PC-9 (cell line): ENCODE measurements at regions not wholly inside any gene's neighbourhood (a gene's known extent, or its start where the extent isn't known, plus 50 kb on each side); places are given as distances from the start of the nearest gene placed in this dataset.

ENCODE experiments used
- BruUV-seq: library from RNA; stranded (reverse); fragments of 400-500 nt; replicated peaks from 2 replicates; lab custom pipeline; 2021; lab: Mats Ljungman, UMichigan
- CTCF ChIA-PET: fragments of 300-600 bp; sonication (Branson Sonifier 250); formaldehyde crosslinking; loops from one replicate; lab custom pipeline; 2022; ENCODE audit warnings: antibody characterized with exemption; lab: Charles Lee
- POLR2A ChIA-PET: fragments of 300-600 bp; sonication (Branson Sonifier 250); formaldehyde crosslinking; loops from one replicate; lab custom pipeline; 2022; ENCODE audit warnings: antibody characterized with exemption; ENCODE audit not compliant: unreplicated experiment; lab: Charles Lee
- DNase-seq, 2 experiments: peaks; one replicate each; pipeline versions ENCODE4 v3.0.0 to v3.0.0-alpha.2; 2015 to 2022; ENCODE audit warnings: mixed read lengths in 1 of 2
- H2AFZ ChIP-seq: fragments of 200-600 bp; sonication (generic); 2 replicates; pipeline ENCODE4 v1.8.1; 2017; ENCODE audit warnings: antibody characterized with exemption
- H3F3A ChIP-seq: fragments of 200-600 bp; sonication (generic); 2 replicates; pipeline ENCODE4 v1.8.1; 2017; ENCODE audit warnings: antibody characterized with exemption, mild to moderate bottlenecking, low read depth; ENCODE audit not compliant: insufficient read depth
- H3K27ac ChIP-seq: fragments of 200-600 bp; sonication (generic); 2 replicates; pipeline ENCODE4 v1.6.1; 2016; ENCODE audit warnings: mixed run types
- H3K27me3 ChIP-seq: fragments of 200-600 bp; sonication (generic); 2 replicates; pipeline ENCODE4 v1.6.1; 2016; ENCODE audit warnings: low read depth, mixed run types; ENCODE audit not compliant: insufficient read depth
- H3K36me3 ChIP-seq: fragments of 200-600 bp; sonication (generic); 2 replicates; pipeline ENCODE4 v1.6.1; 2016; ENCODE audit warnings: low read depth, mixed run types
- H3K4me1 ChIP-seq: fragments of 200-600 bp; sonication (generic); replicated peaks from 2 replicates; pipeline ENCODE4 v1.6.1; 2016; ENCODE audit warnings: mixed run types; ENCODE audit not compliant: insufficient read depth
- H3K4me2 ChIP-seq: fragments of 200-600 bp; sonication (generic); 2 replicates; pipeline ENCODE4 v1.6.1; 2017; ENCODE audit warnings: mixed run types
- H3K4me3 ChIP-seq: fragments of 200-600 bp; sonication (generic); 2 replicates; pipeline ENCODE4 v1.6.1; 2016; ENCODE audit warnings: mixed run types
- H3K79me2 ChIP-seq: fragments of 200-600 bp; sonication (generic); 2 replicates; pipeline ENCODE4 v1.6.1; 2017; ENCODE audit warnings: low read depth, mixed run types
- H3K9me2 ChIP-seq: fragments of 200-600 bp; sonication (generic); 2 replicates; pipeline ENCODE4 v1.8.1; 2017; ENCODE audit warnings: mild to moderate bottlenecking; ENCODE audit not compliant: insufficient read depth
- H3K9me3 ChIP-seq: fragments of 200-600 bp; sonication (generic); 2 replicates; pipeline ENCODE4 v1.8.1; 2016; ENCODE audit warnings: low read depth; ENCODE audit not compliant: insufficient read depth
- H4K20me1 ChIP-seq: fragments of 200-600 bp; sonication (generic); 2 replicates; pipeline ENCODE4 v1.8.1; 2017; ENCODE audit not compliant: insufficient read depth
- EZH2 ChIP-seq: fragments of 200-600 bp; sonication (generic); IDR thresholded peaks from 2 replicates; pipeline ENCODE4 v1.8.0; 2017; ENCODE audit warnings: antibody characterized with exemption, low read depth
- intact Hi-C: fragments of 100-400 bp; cut with micrococcal nuclease; formaldehyde crosslinking; loops from one replicate; pipeline ENCODE4 v1.10.0; 2022; ENCODE audit not compliant: unreplicated experiment
- TF ChIP-seq, protein P1 (sequence below): fragments of 200-600 bp; sonication (generic); conservative IDR thresholded peaks from 2 replicates; pipeline ENCODE4 v1.6.1; 2017; ENCODE audit warnings: mixed run types, antibody characterized with exemption, mild to moderate bottlenecking, moderate library complexity

GRCh38 chr9:21561502-21561901 lies 79.4 kb upstream of the IFNE start:
- H2AFZ ChIP-seq = no peak overlapping the region
- H3K4me3 ChIP-seq = no peak overlapping the region
- no peaks in the 10 kb centered on the region for H3K9me2 ChIP-seq
- H3F3A ChIP-seq = peaks cover 7% of the 10 kb centered on the region; the same call in 1 of the 2 replicates
- no peaks in the 10 kb centered on the region for H3K9me3 ChIP-seq
- peaks cover 9% of the 10 kb centered on the region; the same call in 1 of the 2 replicates for H3K4me1 ChIP-seq
- H3K79me2 ChIP-seq = peaks cover 30% of the 10 kb centered on the region
- H3K27me3 ChIP-seq = no peaks in the 10 kb centered on the region
- H4K20me1 ChIP-seq = peaks cover 4% of the 10 kb centered on the region; the same call in 1 of the 2 replicates
- CTCF ChIA-PET = interaction anchor here (0.6 kb wide), 1 partner anchor 128 kb away, joined by 5 read pairs; no protein-coding TSS in a partner anchor
- intact Hi-C loops = no loop called here
- H3K36me3 ChIP-seq = no peaks in the 10 kb centered on the region
- TF ChIP-seq, protein P1, sequence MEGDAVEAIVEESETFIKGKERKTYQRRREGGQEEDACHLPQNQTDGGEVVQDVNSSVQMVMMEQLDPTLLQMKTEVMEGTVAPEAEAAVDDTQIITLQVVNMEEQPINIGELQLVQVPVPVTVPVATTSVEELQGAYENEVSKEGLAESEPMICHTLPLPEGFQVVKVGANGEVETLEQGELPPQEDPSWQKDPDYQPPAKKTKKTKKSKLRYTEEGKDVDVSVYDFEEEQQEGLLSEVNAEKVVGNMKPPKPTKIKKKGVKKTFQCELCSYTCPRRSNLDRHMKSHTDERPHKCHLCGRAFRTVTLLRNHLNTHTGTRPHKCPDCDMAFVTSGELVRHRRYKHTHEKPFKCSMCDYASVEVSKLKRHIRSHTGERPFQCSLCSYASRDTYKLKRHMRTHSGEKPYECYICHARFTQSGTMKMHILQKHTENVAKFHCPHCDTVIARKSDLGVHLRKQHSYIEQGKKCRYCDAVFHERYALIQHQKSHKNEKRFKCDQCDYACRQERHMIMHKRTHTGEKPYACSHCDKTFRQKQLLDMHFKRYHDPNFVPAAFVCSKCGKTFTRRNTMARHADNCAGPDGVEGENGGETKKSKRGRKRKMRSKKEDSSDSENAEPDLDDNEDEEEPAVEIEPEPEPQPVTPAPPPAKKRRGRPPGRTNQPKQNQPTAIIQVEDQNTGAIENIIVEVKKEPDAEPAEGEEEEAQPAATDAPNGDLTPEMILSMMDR = no peak
- TF ChIP-seq EZH2 = no peak
- no peak overlapping the region for H3K27ac ChIP-seq
- BruUV-seq = no TSS peak
- no peak for DNase-seq
- POLR2A ChIA-PET = interaction anchor here (0.7 kb wide), 2 partner anchors 8 to 52 kb away, joined by 3 to 7 read pairs; no protein-coding TSS in a partner anchor
- no peak overlapping the region for H3K4me2 ChIP-seq

GRCh38 chr9:21564175-21564574 lies 82.1 kb upstream of the IFNE start:
- DNase-seq = no peak
- Histone ChIP-seq H3K79me2 (peaks cover 4% of the 10 kb centered on the region), H3K4me1 (peaks cover 9% of the 10 kb centered on the region; the same call in 1 of the 2 replicates), H3K36me3 (no peaks in the 10 kb centered on the region), H2AFZ (no peak overlapping the region), H3K9me2 (no peaks in the 10 kb centered on the region), H4K20me1 (no peaks in the 10 kb centered on the region), H3K27me3 (no peaks in the 10 kb centered on the region), H3K9me3 (no peaks in the 10 kb centered on the region), H3K27ac (no peak overlapping the region), H3K4me3 (no peak overlapping the region), H3F3A (peaks cover 7% of the 10 kb centered on the region; the same call in 1 of the 2 replicates), H3K4me2 (no peak overlapping the region)
- no TSS peak for BruUV-seq
- ChIA-PET POLR2A (no interaction called here), CTCF (no interaction called here)
- TF ChIP-seq, protein P1 = no peak
- TF ChIP-seq EZH2 = no peak
- intact Hi-C loops = no loop called here

DNA sequence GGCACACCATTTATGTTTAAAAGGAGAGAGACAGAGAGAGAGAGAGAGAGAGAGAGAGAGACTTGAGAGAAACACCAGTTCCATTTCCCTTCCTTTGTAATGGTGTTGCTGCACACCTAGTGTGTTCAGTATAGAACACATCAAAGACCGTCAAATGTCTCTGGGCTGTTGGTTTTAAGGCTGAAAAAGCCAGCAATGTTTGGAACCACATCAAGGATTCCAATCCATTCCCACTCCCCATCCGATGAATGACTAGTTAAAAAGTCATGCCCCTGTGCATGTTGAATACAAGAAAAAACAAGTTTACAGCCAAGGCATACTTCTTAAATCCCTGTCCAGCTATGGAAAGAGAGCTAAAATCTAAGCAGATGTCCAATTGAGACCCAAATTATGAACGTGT lies 83.0 kb upstream of the IFNE start:
- H2AFZ ChIP-seq = no peak overlapping the region
- ChIA-PET POLR2A (no interaction called here), CTCF (interaction anchor here (0.5 kb wide), 1 partner anchor 16 kb away, joined by 16 read pairs; no protein-coding TSS in a partner anchor)
- H3K9me3 ChIP-seq = no peaks in the 10 kb centered on the region
- DNase-seq = no peak
- H3K4me1 ChIP-seq = peaks cover 7% of the 10 kb centered on the region; the same call in 1 of the 2 replicates
- H3K4me2 ChIP-seq = no peak overlapping the region
- no peak overlapping the region for H3K4me3 ChIP-seq
- H4K20me1 ChIP-seq = no peaks in the 10 kb centered on the region
- no peaks in the 10 kb centered on the region for H3K9me2 ChIP-seq
- H3K27me3 ChIP-seq = no peaks in the 10 kb centered on the region
- H3K79me2 ChIP-seq = no peaks in the 10 kb centered on the region
- H3K36me3 ChIP-seq = no peaks in the 10 kb centered on the region
- peaks cover 4% of the 10 kb centered on the region; the same call in 1 of the 2 replicates for H3F3A ChIP-seq
- no peak overlapping the region for H3K27ac ChIP-seq
- intact Hi-C loops = no loop called here
- no TSS peak for BruUV-seq
- TF ChIP-seq EZH2 = no peak
- TF ChIP-seq, protein P1 = no peak
